ENCODE measurements at regions not wholly inside any gene's neighbourhood (a gene's known extent, or its start where the extent isn't known, plus 50 kb on each side); places are given as distances from the start of the nearest gene placed in this dataset.

DNA sequence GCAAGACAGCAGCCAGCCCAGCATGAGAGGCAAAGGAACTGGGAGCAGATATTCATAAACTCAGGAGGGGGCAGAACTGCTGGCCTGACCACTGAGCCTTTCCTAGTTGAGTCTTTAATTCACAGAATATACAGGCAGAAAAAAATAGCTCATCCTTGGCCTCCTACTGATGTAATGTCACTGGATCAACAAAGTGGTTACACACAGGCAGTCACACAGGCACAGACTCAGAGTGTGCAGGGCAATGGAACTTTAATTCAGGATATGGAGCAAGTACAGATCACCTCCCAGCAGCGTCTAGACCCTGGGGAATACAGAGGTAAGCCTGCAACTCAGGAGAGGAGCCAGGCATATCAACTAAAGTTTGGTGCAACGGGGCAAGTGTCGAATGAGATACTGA, 75.4 kb downstream of the TNP1 start:
- H3K4me3 Mint-ChIP-seq = no peak overlapping the region
- H3K36me3 Mint-ChIP-seq (ENCODE audit: low read depth) = no peaks in the 10 kb centered on the region
- H3K27ac Mint-ChIP-seq = no peak overlapping the region
- intact Hi-C loops (cut with micrococcal nuclease) = no loop called here
- ChIA-PET CTCF (no interaction called here), POLR2A (no interaction called here)
- ATAC-seq (no peak), DNase-seq (no peak)
- TF ChIP-seq, protein P1, sequence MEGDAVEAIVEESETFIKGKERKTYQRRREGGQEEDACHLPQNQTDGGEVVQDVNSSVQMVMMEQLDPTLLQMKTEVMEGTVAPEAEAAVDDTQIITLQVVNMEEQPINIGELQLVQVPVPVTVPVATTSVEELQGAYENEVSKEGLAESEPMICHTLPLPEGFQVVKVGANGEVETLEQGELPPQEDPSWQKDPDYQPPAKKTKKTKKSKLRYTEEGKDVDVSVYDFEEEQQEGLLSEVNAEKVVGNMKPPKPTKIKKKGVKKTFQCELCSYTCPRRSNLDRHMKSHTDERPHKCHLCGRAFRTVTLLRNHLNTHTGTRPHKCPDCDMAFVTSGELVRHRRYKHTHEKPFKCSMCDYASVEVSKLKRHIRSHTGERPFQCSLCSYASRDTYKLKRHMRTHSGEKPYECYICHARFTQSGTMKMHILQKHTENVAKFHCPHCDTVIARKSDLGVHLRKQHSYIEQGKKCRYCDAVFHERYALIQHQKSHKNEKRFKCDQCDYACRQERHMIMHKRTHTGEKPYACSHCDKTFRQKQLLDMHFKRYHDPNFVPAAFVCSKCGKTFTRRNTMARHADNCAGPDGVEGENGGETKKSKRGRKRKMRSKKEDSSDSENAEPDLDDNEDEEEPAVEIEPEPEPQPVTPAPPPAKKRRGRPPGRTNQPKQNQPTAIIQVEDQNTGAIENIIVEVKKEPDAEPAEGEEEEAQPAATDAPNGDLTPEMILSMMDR (IDR thresholded peaks at IDR 0.05) = no peak
- H3K9me3 Mint-ChIP-seq = no peaks in the 10 kb centered on the region
- no peaks in the 10 kb centered on the region for H3K4me1 Mint-ChIP-seq (ENCODE audit: low read depth)
- no peaks in the 10 kb centered on the region for H3K27me3 Mint-ChIP-seq

DNA sequence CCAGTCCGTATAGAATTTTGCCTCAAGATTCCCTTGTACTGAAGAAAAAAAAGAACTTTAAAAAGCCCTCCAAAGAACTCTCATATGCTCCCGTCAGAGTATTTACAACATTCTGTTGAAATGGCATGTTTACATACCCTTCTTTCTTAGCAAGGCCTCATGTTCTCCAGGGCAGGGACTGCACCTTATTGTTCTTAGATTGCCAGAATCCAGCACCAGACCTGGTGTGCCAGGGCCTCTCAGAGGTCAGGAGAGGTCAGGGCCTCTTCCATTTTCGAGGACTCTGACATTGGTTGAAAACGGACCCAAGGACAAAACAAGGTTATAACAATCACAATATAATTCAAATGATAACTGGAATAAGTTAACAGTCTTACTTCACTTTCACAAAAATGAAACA, 78.2 kb downstream of the TNP1 start:
- DNase-seq (no peak), ATAC-seq (no peak)
- POLR2A ChIA-PET = no interaction called here
- TF ChIP-seq, protein P1 (IDR thresholded peaks at IDR 0.05) = no peak
- no peaks in the 10 kb centered on the region for H3K36me3 Mint-ChIP-seq (ENCODE audit: low read depth)
- no peak overlapping the region for H3K27ac Mint-ChIP-seq
- no peaks in the 10 kb centered on the region for H3K4me1 Mint-ChIP-seq (ENCODE audit: low read depth)
- CTCF ChIA-PET = no interaction called here
- no peaks in the 10 kb centered on the region for H3K27me3 Mint-ChIP-seq
- intact Hi-C loops (cut with micrococcal nuclease) = no loop called here
- no peak overlapping the region for H3K4me3 Mint-ChIP-seq
- H3K9me3 Mint-ChIP-seq = no peaks in the 10 kb centered on the region

DNA sequence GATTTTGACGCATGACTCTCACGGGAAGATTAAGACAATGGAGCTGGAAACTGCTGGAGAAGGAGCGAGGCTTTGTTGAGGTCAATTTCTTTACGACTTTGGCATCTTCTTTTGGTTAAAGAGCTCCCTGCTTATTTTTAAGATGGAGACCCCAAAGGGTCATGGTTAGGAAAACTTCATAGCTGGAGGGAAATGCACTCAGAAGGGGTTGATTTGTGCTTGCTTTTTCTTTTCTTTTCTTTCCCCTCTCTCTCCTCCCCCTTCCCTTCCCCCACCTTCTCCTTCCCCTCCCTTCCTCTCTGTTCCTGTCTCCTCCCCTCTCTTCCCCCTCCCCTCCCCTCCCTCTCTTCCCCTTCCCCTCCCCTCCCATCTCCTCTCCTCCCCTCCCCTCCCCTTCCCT, 79.0 kb downstream of the TNP1 start:
- ChIA-PET POLR2A (no interaction called here), CTCF (no interaction called here)
- intact Hi-C loops (cut with micrococcal nuclease) = no loop called here
- Mint-ChIP-seq H3K36me3 (ENCODE audit: low read depth) (no peaks in the 10 kb centered on the region), H3K9me3 (no peaks in the 10 kb centered on the region), H3K27ac (no peak overlapping the region), H3K4me3 (no peak overlapping the region), H3K27me3 (no peaks in the 10 kb centered on the region), H3K4me1 (ENCODE audit: low read depth) (no peaks in the 10 kb centered on the region)
- DNase-seq (no peak), ATAC-seq (no peak)
- TF ChIP-seq, protein P1 (IDR thresholded peaks at IDR 0.05) = no peak

DNA sequence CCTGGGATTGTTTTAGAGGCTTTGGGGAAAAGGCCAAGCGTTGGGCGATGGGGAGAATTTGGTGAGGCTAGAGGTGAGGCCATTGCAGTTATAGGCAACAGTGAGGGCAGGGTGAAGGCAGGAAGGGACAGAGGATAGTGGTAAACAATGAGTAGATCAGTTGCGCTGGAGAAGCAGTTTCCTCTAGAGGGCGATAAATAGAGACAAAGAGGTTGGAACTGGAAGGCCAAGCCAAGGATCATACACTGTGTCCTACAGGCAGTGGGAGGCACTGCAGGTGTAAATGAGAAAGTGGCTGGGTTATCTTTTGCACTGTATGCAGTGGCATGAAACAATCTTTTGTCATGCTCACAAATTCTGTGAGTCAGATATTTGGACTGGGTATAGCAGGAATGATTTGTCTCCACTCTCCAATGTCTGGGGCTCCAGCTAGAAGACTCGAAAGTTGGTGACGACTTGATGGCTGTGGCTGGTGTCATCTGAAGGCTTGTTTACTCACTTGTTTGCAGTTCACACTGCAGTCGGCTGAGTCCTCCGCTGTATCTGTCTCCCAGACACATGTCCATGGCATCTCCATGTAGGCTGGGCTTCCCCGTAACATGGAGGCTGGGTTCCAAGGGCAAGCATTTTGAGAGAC, 82.1 kb downstream of the TNP1 start:
- peaks cover 3% of the 10 kb centered on the region for H3K27me3 Mint-ChIP-seq
- H3K4me3 Mint-ChIP-seq = no peak overlapping the region
- peak; percentile 70 for DNase-seq
- no peaks in the 10 kb centered on the region for H3K36me3 Mint-ChIP-seq (ENCODE audit: low read depth)
- ChIA-PET POLR2A (no interaction called here), CTCF (interaction anchor here (1.1 to 1.4 kb wide), 4 partner anchors 8 to 873 kb away, joined by 3 to 4 read pairs (median 3); no protein-coding TSS in a partner anchor)
- peak; percentile 99 for ATAC-seq
- no peaks in the 10 kb centered on the region for H3K9me3 Mint-ChIP-seq
- TF ChIP-seq, protein P1 (IDR thresholded peaks at IDR 0.05) = peak; percentile 77
- no peaks in the 10 kb centered on the region for H3K4me1 Mint-ChIP-seq (ENCODE audit: low read depth)
- intact Hi-C loops (cut with micrococcal nuclease) = no loop called here
- H3K27ac Mint-ChIP-seq = no peak overlapping the region

DNA sequence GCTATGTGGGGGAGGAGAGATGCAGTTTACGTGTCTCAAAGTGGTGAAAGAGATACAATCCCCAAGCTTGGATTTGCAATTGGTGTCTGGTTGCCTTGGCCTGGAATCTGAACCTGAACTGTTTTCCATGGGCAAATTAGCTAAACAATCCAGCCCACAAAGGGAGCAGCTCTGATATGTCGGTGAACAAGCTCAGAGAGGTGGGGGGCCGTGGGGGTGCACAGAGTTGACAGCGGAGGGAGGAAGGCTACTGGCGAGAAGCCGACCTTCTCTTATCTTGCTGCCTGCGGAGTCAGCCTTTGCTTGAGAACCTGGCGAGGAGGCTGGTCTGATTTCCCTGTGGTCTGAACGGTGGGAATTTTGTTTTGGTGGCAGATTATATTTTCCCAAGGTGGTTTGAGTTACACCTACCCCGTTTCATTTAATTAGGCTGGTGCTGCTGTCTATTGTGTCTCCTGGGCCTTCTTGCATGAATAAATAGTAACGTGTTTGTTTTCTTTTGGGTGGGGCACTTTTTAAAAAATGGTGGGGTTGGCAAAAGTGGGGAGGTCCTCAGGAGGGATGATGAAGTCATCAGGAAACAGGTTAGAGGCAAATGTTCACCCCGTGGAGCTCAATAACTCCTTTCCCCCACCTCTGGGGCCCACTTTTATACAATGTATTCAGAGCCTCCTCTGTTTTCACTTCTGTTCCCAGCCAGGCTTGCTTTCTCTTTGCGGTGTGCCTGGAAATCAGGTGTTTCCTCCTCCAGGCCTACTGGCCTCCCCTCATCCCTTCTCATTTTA, 80.9 kb upstream of the IGFBP5 start:
- ATAC-seq = no peak
- no peaks in the 10 kb centered on the region for H3K36me3 Mint-ChIP-seq (ENCODE audit: low read depth)

More for the DNA sequence above, 80.9 kb upstream of the IGFBP5 start:
- intact Hi-C loops (cut with micrococcal nuclease) = no loop called here
- DNase-seq = no peak
- POLR2A ChIA-PET = no interaction called here
- H3K27me3 Mint-ChIP-seq = peaks cover 5% of the 10 kb centered on the region
- H3K27ac Mint-ChIP-seq = no peak overlapping the region
- TF ChIP-seq, protein P1 (IDR thresholded peaks at IDR 0.05) = no peak
- H3K4me3 Mint-ChIP-seq = no peak overlapping the region
- H3K9me3 Mint-ChIP-seq = no peaks in the 10 kb centered on the region
- no peaks in the 10 kb centered on the region for H3K4me1 Mint-ChIP-seq (ENCODE audit: low read depth)
- CTCF ChIA-PET = interaction anchor here (0.6 to 1.7 kb wide), 9 partner anchors 11 to 937 kb away, joined by 3 to 6 read pairs (median 3); no protein-coding TSS in a partner anchor
